ENCODE measurements at regions not wholly inside any gene's neighbourhood (a gene's known extent, or its start where the extent isn't known, plus 50 kb on each side); places are given as distances from the start of the nearest gene placed in this dataset.
"Not testable (repeated sequence)": the region's sequence is repeated elsewhere in the genome, so short reads cannot be mapped to it uniquely, and the experiment has no call there.

- FAIRE-seq, result no peak
Observed at GRCh38 chr2:140178234-140178633, 1398.0 kb upstream of the NXPH2 start.

- no peak for FAIRE-seq
Observed at GRCh38 chr2:140177086-140177485, 1396.9 kb upstream of the NXPH2 start.

- no peak for FAIRE-seq
Observed at GRCh38 chr2:140173790-140174189, 1393.6 kb upstream of the NXPH2 start.

- FAIRE-seq, result no peak
Observed at GRCh38 chr2:140164449-140164848, 1384.3 kb upstream of the NXPH2 start.

GRCh38 chr2:140158259-140158658 lies 1378.1 kb upstream of the NXPH2 start:
- no peak for FAIRE-seq

GRCh38 chr2:140157816-140158215 lies 1377.6 kb upstream of the NXPH2 start:
- no peak for FAIRE-seq

- FAIRE-seq, result no peak
Observed at GRCh38 chr2:140154706-140155105, 1374.5 kb upstream of the NXPH2 start.

GRCh38 chr2:140154271-140154670 lies 1374.1 kb upstream of the NXPH2 start:
- no peak for FAIRE-seq

- FAIRE-seq, result no peak
Observed at GRCh38 chr2:140144611-140145010, 1364.4 kb upstream of the NXPH2 start.

- no peak for FAIRE-seq
Observed at GRCh38 chr2:140138736-140139135, 1358.5 kb upstream of the NXPH2 start.

- peak; percentile 24 for FAIRE-seq
Observed at GRCh38 chr2:140136861-140137260, 1356.7 kb upstream of the NXPH2 start.

GRCh38 chr2:140136366-140136765 lies 1356.2 kb upstream of the NXPH2 start:
- FAIRE-seq, result no peak

GRCh38 chr2:140128909-140129308 lies 1348.7 kb upstream of the NXPH2 start:
- no peak for FAIRE-seq

GRCh38 chr2:140122001-140122400 lies 1341.8 kb upstream of the NXPH2 start:
- FAIRE-seq, result no peak

GRCh38 chr2:140117386-140117785 lies 1337.2 kb upstream of the NXPH2 start:
- no peak for FAIRE-seq

GRCh38 chr2:140108706-140109475 lies 1328.7 kb upstream of the NXPH2 start:
- no peak for FAIRE-seq

- FAIRE-seq, result no peak
Observed at GRCh38 chr2:140091926-140092325, 1311.7 kb upstream of the NXPH2 start.

GRCh38 chr2:140086964-140087363 lies 1306.8 kb upstream of the NXPH2 start:
- FAIRE-seq, result no peak

GRCh38 chr2:140085674-140086073 lies 1305.5 kb upstream of the NXPH2 start:
- peak; percentile 36 for FAIRE-seq

- no peak for FAIRE-seq
Observed at GRCh38 chr2:140079038-140079437, 1298.8 kb upstream of the NXPH2 start.

GRCh38 chr2:140076164-140076563 lies 1296.0 kb upstream of the NXPH2 start:
- no peak for FAIRE-seq

- not testable (repeated sequence) for FAIRE-seq
Observed at GRCh38 chr2:140073763-140074162, 1293.6 kb upstream of the NXPH2 start.

GRCh38 chr2:140067661-140068060 lies 1287.5 kb upstream of the NXPH2 start:
- no peak for FAIRE-seq

- FAIRE-seq, result no peak
Observed at GRCh38 chr2:140064243-140064642, 1284.1 kb upstream of the NXPH2 start.

- no peak for FAIRE-seq
Observed at GRCh38 chr2:140063356-140063755, 1283.2 kb upstream of the NXPH2 start.

All from islet of Langerhans (tissue), 1 donor.